ENCODE measurements at regions not wholly inside any gene's neighbourhood (a gene's known extent, or its start where the extent isn't known, plus 50 kb on each side); places are given as distances from the start of the nearest gene placed in this dataset.

GRCh38 chr2:2623939-2624338 is 292.9 kb upstream of the MYT1L start:
- Histone ChIP-seq H3K4me2 (no peak overlapping the region), H3K4me1 (replicated peaks; ENCODE audit: insufficient read depth) (no peaks in the 10 kb centered on the region), H3K27me3 (ENCODE audit: insufficient read depth, low read depth) (peaks cover 46% of the 10 kb centered on the region), H3K4me3 (no peak overlapping the region), H3K36me3 (ENCODE audit: low read depth) (no peaks in the 10 kb centered on the region), H3K9me2 (ENCODE audit: insufficient read depth) (no peaks in the 10 kb centered on the region), H3F3A (ENCODE audit: insufficient read depth, low read depth) (no peaks in the 10 kb centered on the region), H4K20me1 (ENCODE audit: insufficient read depth) (no peaks in the 10 kb centered on the region), H3K9me3 (ENCODE audit: insufficient read depth, low read depth) (no peaks in the 10 kb centered on the region), H2AFZ (no peak overlapping the region), H3K27ac (no peak overlapping the region), H3K79me2 (ENCODE audit: low read depth) (no peaks in the 10 kb centered on the region)
- CTCF ChIA-PET = no interaction called here
- no peak for DNase-seq
- POLR2A ChIA-PET (ENCODE audit: unreplicated experiment) = no interaction called here
- intact Hi-C loops (cut with micrococcal nuclease; ENCODE audit: unreplicated experiment) = no loop called here
- BruUV-seq (replicated peaks) = no TSS peak
- TF ChIP-seq EZH2 (IDR thresholded peaks at IDR 0.05; ENCODE audit: low read depth) (no peak), CTCF (conservative IDR thresholded peaks at IDR 0.05) (no peak)

GRCh38 chr2:2621855-2622254 is 290.8 kb upstream of the MYT1L start:
- H2AFZ ChIP-seq = no peak overlapping the region
- POLR2A ChIA-PET (ENCODE audit: unreplicated experiment) = no interaction called here
- BruUV-seq (replicated peaks) = no TSS peak
- intact Hi-C loops (cut with micrococcal nuclease; ENCODE audit: unreplicated experiment) = no loop called here
- H3F3A ChIP-seq (ENCODE audit: insufficient read depth, low read depth) = no peaks in the 10 kb centered on the region
- no peak overlapping the region for H3K4me2 ChIP-seq
- H3K27ac ChIP-seq = no peak overlapping the region
- H3K36me3 ChIP-seq (ENCODE audit: low read depth) = no peaks in the 10 kb centered on the region
- H3K4me1 ChIP-seq (replicated peaks; ENCODE audit: insufficient read depth) = no peaks in the 10 kb centered on the region
- H3K79me2 ChIP-seq (ENCODE audit: low read depth) = no peaks in the 10 kb centered on the region
- H4K20me1 ChIP-seq (ENCODE audit: insufficient read depth) = no peaks in the 10 kb centered on the region
- H3K27me3 ChIP-seq (ENCODE audit: insufficient read depth, low read depth) = peaks cover 33% of the 10 kb centered on the region
- no peak overlapping the region for H3K4me3 ChIP-seq
- TF ChIP-seq EZH2 (IDR thresholded peaks at IDR 0.05; ENCODE audit: low read depth) (no peak), CTCF (conservative IDR thresholded peaks at IDR 0.05) (no peak)
- no peak for DNase-seq
- H3K9me3 ChIP-seq (ENCODE audit: insufficient read depth, low read depth) = no peaks in the 10 kb centered on the region
- no peaks in the 10 kb centered on the region for H3K9me2 ChIP-seq (ENCODE audit: insufficient read depth)
- CTCF ChIA-PET = no interaction called here

- Histone ChIP-seq H3K36me3 (ENCODE audit: low read depth) (no peaks in the 10 kb centered on the region), H3K27me3 (ENCODE audit: insufficient read depth, low read depth) (peaks cover 26% of the 10 kb centered on the region), H4K20me1 (ENCODE audit: insufficient read depth) (no peaks in the 10 kb centered on the region), H3K4me3 (no peak overlapping the region), H3F3A (ENCODE audit: insufficient read depth, low read depth) (no peaks in the 10 kb centered on the region), H3K9me2 (ENCODE audit: insufficient read depth) (no peaks in the 10 kb centered on the region), H3K27ac (no peak overlapping the region), H2AFZ (no peak overlapping the region), H3K4me2 (no peak overlapping the region), H3K79me2 (ENCODE audit: low read depth) (no peaks in the 10 kb centered on the region), H3K4me1 (replicated peaks; ENCODE audit: insufficient read depth) (no peaks in the 10 kb centered on the region), H3K9me3 (ENCODE audit: insufficient read depth, low read depth) (no peaks in the 10 kb centered on the region)
- TF ChIP-seq EZH2 (IDR thresholded peaks at IDR 0.05; ENCODE audit: low read depth) = no peak
- no peak for TF ChIP-seq CTCF (conservative IDR thresholded peaks at IDR 0.05)
- no peak for DNase-seq
- BruUV-seq (replicated peaks) = no TSS peak
- ChIA-PET POLR2A (ENCODE audit: unreplicated experiment) (no interaction called here), CTCF (no interaction called here)
- intact Hi-C loops (cut with micrococcal nuclease; ENCODE audit: unreplicated experiment) = no loop called here
Measured at GRCh38 chr2:2620604-2621003, 289.5 kb upstream of the MYT1L start.

Measured in PC-9 (cell line).